NCI-H524 (cell line): ENCODE measurements at regions not wholly inside any gene's neighbourhood (a gene's known extent, or its start where the extent isn't known, plus 50 kb on each side); places are given as distances from the start of the nearest gene placed in this dataset.
"Not testable (repeated sequence)": the region's sequence is repeated elsewhere in the genome, so short reads cannot be mapped to it uniquely, and the experiment has no call there.

Experiments
- DNase-seq, 2 experiments: peaks; one replicate each; lab custom pipeline; 2025; lab: John Stamatoyannopoulos, UW

- not testable (repeated sequence) for DNase-seq
These were observed 747.1 kb upstream of the MEF2C start for GRCh38 chr5:89630064-89630463.

GRCh38 chr5:89628876-89629635 is 746.1 kb upstream of the MEF2C start:
- no peak for DNase-seq

- no peak for DNase-seq
These were observed 733.0 kb upstream of the MEF2C start for GRCh38 chr5:89615839-89616518.

GRCh38 chr5:89613222-89613956 is 730.4 kb upstream of the MEF2C start:
- no peak for DNase-seq

DNA sequence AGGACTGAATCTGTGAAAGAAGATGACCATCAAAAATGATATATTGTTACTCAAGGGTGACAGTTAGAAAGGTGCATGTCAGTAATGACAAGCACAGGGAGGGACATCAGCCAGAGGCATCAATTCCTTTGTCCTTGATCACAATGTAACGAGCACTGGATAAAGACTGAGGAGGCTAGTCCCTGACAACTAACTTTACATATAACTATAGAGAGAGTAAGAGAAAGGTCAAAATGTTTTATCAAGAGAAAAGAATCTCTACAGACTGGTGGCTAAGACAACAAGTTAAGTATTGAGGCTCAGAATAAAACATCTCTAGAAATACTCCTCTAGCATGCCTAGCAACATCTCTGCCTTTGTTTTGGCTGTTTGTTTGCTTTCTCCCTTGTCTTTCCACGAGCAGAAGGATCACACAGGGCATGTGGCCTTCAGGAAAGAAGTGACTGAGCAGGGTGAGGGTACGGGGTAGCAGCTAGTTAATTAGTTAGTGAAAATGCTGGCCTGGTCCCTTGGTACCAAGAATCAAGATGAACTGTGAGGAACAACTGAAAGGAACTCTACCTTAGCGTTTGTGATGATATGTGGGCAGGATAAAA is 724.1 kb upstream of the MEF2C start:
- DNase-seq, result no peak

DNA sequence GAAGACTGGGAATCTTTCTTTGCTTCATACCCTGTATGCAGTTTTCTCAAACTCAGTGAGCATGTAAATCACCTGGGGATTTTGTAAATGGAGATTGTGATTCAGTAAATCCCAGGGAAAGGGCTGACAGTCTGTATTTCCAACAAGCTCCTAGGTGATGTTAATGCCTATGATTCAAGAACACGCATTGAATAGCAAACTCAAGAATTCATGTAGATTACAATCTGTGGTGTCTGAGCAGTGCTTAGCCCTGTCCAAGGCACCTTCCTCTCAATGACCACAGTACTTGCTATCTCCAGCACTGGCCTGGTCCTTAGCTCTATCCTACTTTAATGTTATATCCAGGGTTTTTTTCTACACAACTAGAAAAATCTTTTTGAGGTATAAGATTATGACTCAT is 721.4 kb upstream of the MEF2C start:
- DNase-seq, result peak; percentile 43 to 69

- DNase-seq, result no peak
These were observed 718.9 kb upstream of the MEF2C start for GRCh38 chr5:89601880-89602279.

DNA sequence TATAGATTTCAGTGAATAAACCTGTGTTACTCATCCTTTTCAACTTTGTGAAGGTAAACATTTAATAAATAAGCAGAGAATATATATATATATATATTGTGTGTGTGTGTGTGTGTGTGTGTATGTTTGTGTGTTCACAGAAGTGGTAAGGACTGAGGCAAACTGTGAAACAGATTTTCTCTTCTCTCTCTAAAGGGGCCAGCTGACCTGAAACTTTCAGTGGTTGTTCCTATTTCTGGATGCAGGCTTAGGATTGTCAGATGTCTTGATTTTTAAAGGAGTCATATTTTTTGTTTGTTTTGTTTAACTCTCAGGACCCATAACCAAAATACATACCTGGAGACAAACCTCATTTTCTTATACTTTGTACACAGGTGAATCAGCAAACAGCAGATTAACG is 714.9 kb upstream of the MEF2C start:
- DNase-seq, result no peak

DNA sequence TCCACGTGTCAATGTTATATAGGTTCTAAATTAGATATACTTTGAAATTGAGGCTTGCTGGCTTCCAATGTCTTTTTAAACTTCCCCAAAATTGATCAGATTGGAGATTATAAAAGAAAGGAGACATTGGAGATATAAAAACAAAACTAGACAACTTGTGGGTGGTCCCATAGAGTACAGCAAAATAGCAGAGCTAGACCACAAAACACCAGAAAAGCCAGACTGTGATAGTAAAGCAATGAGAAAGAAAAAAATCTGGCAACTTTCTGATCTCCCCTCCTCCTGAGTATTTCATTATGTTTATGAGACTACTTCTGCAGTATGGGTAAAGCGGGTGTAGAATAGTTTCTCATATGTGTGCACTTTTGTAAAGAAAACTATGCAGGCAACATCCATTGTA is 713.8 kb upstream of the MEF2C start:
- no peak for DNase-seq

DNA sequence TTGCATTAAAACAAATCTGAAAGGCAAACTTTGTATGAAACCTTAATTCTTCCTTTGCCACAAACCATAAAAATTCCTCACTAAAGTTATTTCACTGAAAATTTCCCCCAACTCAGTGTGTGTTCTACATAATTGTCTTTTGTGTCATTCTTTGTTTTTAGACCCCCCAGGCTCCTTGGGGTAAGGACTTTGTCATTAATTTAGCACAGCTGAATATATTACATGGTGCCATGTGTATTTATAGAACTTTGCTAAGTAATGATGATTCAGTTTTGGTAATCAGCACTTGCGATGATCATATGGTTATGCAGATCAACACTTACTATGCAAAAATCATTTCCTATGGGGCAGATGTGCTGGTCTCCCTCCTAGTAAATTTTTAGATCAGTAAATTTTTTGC is 712.1 kb upstream of the MEF2C start:
- DNase-seq, result no peak

DNA sequence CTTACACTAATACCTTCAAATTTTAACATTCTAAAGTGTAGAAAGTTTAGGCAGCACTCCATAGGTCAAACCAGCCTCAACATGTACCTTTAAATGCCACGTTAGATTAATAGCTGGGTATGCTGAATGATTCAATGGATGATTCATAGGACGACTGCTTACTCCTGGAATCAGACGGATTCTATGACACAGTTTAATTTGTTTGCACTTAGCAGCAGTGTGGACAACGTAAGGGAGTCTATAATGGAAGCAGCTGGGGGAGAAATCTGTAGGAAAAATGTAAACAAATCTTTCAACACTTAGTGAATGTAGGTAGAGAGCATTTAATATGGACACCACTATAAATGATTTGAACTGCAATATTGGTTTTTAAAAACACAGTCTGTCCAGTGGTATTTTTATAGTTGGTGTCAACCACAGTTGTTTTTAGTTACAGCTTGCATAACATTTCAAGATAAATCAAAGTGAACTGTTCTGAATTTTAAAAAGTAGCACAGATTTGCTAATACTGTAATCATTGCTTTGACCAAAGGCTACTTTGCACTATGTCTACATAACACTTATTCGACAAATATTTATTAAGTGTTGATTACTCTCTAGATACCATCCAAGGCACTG is 701.5 kb upstream of the MEF2C start:
- no peak for DNase-seq

DNA sequence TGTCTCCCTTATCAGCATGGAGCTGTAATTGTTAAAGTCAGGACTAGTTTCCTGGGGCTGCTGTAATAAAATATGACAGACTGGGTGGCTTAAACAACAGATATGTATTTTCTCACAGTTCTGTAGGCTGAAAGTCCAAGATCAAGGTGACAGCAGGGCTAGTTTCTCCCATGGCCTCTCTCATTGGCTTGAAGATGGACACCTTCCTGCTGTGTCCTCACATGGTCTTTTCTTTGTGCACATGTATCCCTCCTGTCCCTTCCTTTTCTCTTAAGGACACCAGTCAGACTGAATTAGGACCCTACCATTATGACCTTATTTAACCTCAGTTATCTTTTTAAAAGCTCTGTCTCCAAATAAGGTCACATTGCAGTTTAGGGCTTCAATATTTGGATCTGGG is 700.5 kb upstream of the MEF2C start:
- no peak for DNase-seq

DNA sequence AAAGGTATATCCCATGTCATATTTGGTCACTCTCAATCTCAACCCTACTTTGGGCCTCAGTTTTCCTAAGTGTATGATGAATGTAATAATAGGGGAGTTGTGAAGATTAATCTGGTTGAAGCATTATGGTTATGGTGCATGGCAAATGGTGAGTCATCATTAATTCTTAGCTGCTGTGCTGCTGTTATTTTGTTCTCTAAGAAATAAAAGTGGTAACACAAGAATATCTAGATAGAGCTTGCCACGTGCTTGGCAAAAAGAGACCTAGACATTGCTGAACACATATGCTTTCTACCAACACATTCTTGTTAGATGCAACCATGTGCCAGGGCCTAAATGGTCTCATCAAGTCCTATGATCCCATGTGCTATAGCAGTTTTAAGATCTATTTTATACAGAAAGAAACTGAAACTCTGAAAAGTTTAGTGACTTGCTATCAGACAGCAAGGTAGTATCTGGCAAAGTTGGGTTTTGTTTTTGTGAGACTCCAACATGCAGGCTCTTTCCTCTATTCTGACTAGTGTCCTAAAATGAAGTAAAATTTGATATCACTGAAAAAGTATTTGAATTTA is 699.9 kb upstream of the MEF2C start:
- no peak for DNase-seq

DNA sequence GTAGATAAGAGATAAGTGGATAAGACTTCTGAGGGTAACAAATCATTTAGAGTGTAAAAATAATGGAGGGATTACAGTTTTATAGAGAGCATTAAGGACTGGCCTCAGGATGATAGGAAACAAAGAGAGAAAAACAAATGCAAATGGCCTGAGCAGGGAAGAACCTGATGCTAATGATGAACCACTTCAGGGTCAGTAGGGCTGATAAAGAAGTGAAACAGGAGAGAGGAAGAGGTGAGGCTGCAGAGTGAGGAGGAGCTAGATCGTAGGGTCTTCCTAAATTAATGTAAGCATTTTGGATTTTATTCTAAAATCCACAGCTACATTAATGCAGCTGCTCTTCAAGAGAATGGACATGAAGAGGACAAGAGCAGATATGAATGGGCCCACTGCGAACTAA is 698.0 kb upstream of the MEF2C start:
- no peak for DNase-seq

- DNase-seq, result no peak
These were observed 692.3 kb upstream of the MEF2C start for GRCh38 chr5:89575319-89575718.

DNA sequence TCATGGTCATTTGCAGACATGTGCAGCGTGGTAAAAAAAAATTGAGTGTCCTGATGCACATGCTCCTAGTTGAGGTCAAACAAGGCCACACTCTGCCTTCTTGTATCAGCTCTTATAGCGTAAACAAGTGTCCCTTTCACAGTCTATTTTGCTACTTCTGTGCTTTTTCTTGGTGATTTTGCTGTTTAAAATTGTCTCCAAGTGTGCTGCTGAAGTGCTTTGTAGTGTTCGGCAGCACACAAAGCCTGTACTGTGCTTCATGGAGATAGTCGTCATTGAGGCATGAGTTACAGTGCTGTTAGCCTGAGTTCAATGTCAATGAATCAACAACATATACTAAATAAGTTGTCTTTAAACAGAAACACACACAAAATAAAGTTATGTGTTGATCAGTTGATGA is 690.4 kb upstream of the MEF2C start:
- DNase-seq, result no peak

DNA sequence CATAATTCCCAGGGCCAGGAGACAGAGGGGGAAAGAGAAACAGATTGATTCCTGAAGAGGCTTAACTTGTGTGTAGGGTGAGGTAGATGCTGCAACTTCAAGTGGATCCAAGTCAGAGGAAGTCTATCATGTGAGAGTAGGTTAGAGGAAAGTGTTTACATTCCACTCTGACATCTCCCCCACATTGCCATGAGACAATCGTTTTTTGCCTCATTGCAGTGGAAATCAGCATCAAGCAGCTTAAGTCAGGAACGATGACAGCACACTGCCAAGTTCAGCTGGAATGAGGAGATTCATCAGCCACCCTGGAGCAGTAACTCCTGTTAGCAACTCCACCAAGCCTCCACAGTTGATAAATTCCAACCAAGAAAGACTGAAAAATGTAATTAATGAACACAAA is 689.7 kb upstream of the MEF2C start:
- DNase-seq, result no peak

GRCh38 chr5:89570557-89570956 is 687.6 kb upstream of the MEF2C start:
- DNase-seq, result no peak

- no peak for DNase-seq
These were observed 683.4 kb upstream of the MEF2C start for GRCh38 chr5:89566340-89566739.

DNA sequence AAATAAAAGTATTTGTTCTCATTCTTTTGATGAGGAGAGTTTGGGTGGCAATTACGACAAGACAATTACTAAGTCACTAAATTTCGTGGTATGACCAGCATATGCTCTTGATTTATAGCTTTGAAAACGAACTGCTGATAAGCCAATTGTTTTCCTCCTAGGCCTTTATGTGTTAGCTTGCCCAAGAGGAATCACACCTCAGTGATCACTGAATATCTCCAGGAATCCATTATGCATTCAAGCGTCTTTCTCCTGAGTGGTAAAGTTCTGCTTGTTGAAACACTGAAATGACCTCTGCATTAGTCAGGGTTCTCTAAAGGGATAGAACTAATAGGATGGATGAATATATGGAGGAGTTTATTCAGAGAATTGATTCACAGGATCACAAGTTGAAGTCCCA is 677.7 kb upstream of the MEF2C start:
- DNase-seq, result no peak

DNA sequence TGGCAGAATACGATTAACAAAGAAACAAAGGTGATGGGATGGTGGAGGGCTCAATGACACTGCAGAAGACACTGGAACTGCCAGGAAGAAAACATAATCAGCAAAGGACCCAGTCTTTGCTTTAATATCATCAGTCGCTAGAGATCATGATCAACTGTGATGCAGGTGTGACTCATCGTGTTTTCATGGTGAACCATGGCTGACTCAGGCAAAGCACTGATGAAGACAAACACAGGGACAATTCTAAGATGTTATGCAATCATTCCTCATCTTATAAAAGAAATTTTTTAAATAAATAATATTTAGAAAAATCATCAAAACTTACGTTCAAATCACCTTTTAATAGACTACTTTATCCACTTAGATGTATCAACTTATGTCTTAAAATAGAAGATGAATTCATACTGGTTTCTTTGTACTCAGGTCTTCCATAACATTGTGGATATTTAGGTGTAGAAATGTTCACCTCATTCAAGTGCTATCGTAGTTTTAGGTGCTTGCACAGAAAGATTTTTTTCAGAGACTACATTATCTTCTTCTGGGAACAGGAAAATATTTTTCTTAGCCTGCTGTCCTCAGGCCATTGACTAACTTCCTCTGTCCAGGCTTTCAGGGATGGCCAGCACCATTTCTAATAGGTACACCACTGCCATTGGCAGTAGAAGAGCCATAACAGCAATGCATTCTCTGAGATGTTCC is 673.4 kb upstream of the MEF2C start:
- DNase-seq, result no peak
